Neural cell (in vitro differentiated cells): ENCODE measurements at regions not wholly inside any gene's neighbourhood (a gene's known extent, or its start where the extent isn't known, plus 50 kb on each side); places are given as distances from the start of the nearest gene placed in this dataset.

Experiments
- H2AFZ ChIP-seq: fragments of 200-600, 300-800 bp; sonication (generic), shearing (Covaris generic); 2 replicates; pipeline ENCODE4 v1.6.0; 2014; ENCODE audit warnings: low read depth, mild to moderate bottlenecking, antibody characterized with exemption, low read length, moderate library complexity
- H3F3A ChIP-seq: fragments of 200-600 bp; shearing (Covaris generic); 2 replicates; pipeline ENCODE4 v1.6.1; 2016; ENCODE audit warnings: mild to moderate bottlenecking, moderate library complexity, mixed read lengths, antibody characterized with exemption, low read length; ENCODE audit not compliant: insufficient read depth, poor library complexity, severe bottlenecking
- H3K27ac ChIP-seq: fragments of 200-600, 300-800 bp; sonication (generic), shearing (Covaris generic); 2 replicates; pipeline ENCODE4 v1.5.1; 2014; ENCODE audit warnings: mild to moderate bottlenecking, low read length, moderate library complexity
- H3K27me3 ChIP-seq: fragments of 300-800, 200-600 bp; sonication (generic), shearing (Covaris generic); 2 replicates; pipeline ENCODE4 v1.6.0; 2014; ENCODE audit warnings: mild to moderate bottlenecking, low read depth, low read length, moderate library complexity; ENCODE audit not compliant: insufficient read depth
- H3K36me3 ChIP-seq: fragments of 300-800, 200-600 bp; sonication (generic), shearing (Covaris generic); 2 replicates; pipeline ENCODE4 v1.5.1; 2014; ENCODE audit warnings: mild to moderate bottlenecking, antibody characterized with exemption, low read length, moderate library complexity; ENCODE audit not compliant: insufficient read depth
- H3K4me2 ChIP-seq: fragments of 300-800, 200-600 bp; sonication (generic), shearing (Covaris generic); 2 replicates; pipeline ENCODE4 v1.6.0; 2014; ENCODE audit warnings: mild to moderate bottlenecking, low read length
- H3K4me3 ChIP-seq: fragments of 300-800, 200-600 bp; sonication (generic), shearing (Covaris generic); 2 replicates; pipeline ENCODE4 v1.5.1; 2014; ENCODE audit warnings: mild to moderate bottlenecking, low read length, moderate library complexity
- H3K79me2 ChIP-seq: fragments of 200-600 bp; shearing (Covaris generic); replicated peaks from 2 replicates; pipeline ENCODE4 v1.6.0; 2014; ENCODE audit warnings: mild to moderate bottlenecking, low read length, moderate library complexity; ENCODE audit not compliant: insufficient read depth
- H3K9ac ChIP-seq: fragments of 300-800, 200-600 bp; sonication (generic), shearing (Covaris generic); 2 replicates; pipeline ENCODE4 v1.6.1; 2016; ENCODE audit warnings: mild to moderate bottlenecking, low read length, mixed read lengths
- H3K9me2 ChIP-seq: fragments of 200-600 bp; shearing (Covaris generic); 2 replicates; pipeline ENCODE4 v1.6.1; 2016; ENCODE audit warnings: mild to moderate bottlenecking, low read length, mixed read lengths; ENCODE audit not compliant: insufficient read depth
- H3K9me3 ChIP-seq: fragments of 200-600, 300-800 bp; sonication (generic), shearing (Covaris generic); 2 replicates; pipeline ENCODE4 v1.6.1; 2016; ENCODE audit warnings: mild to moderate bottlenecking, mixed run types, low read length, moderate library complexity, mixed read lengths
- H4K20me1 ChIP-seq: fragments of 200-600 bp; shearing (Covaris generic); 2 replicates; pipeline ENCODE4 v1.6.1; 2016; ENCODE audit warnings: mild to moderate bottlenecking, mixed run types; ENCODE audit not compliant: insufficient read depth
- EP300 ChIP-seq: fragments of 450-650 bp; conservative IDR thresholded peaks from 2 replicates; pipeline ENCODE4 v1.6.1; 2014; ENCODE audit warnings: antibody characterized with exemption, mild to moderate bottlenecking, moderate library complexity; ENCODE audit not compliant: poor library complexity, severe bottlenecking
- EZH2 ChIP-seq: fragments of 200-600, 300-800 bp; shearing (Covaris generic), sonication (generic); IDR thresholded peaks from 2 replicates; pipeline ENCODE4 v1.6.1; 2014; ENCODE audit warnings: antibody characterized with exemption, low read length, borderline replicate concordance, mild to moderate bottlenecking; ENCODE audit not compliant: insufficient read depth, poor library complexity, severe bottlenecking
- MXI1 ChIP-seq: fragments of 450-650 bp; conservative IDR thresholded peaks from 2 replicates; pipeline ENCODE4 v1.6.1; 2014; ENCODE audit warnings: antibody characterized with exemption, mild to moderate bottlenecking; ENCODE audit not compliant: poor library complexity, severe bottlenecking
- POLR2AphosphoS5 ChIP-seq: IDR thresholded peaks from 2 replicates; pipeline ENCODE4 v1.6.1; 2012
- RAD21 ChIP-seq: fragments of 450-650 bp; conservative IDR thresholded peaks from 2 replicates; pipeline ENCODE4 v1.6.1; 2014; ENCODE audit warnings: antibody characterized with exemption, mild to moderate bottlenecking, moderate library complexity
- SMC3 ChIP-seq: fragments of 450-650 bp; conservative IDR thresholded peaks from 2 replicates; pipeline ENCODE4 v1.6.1; 2014; ENCODE audit warnings: antibody characterized with exemption, mild to moderate bottlenecking, moderate library complexity; ENCODE audit not compliant: poor library complexity
- TAF1 ChIP-seq: IDR thresholded peaks from 2 replicates; pipeline ENCODE4 v1.6.1; 2012; ENCODE audit warnings: low read depth
- TF ChIP-seq, protein P1 (sequence below): IDR thresholded peaks from 2 replicates; pipeline ENCODE4 v1.6.1; 2012; ENCODE audit warnings: borderline replicate concordance
- TF ChIP-seq, protein P2 (sequence below): fragments of 450-650 bp; IDR thresholded peaks from 2 replicates; pipeline ENCODE4 v1.5.1; 2014; ENCODE audit warnings: antibody characterized with exemption, mild to moderate bottlenecking, moderate library complexity; ENCODE audit not compliant: poor library complexity, severe bottlenecking

DNA sequence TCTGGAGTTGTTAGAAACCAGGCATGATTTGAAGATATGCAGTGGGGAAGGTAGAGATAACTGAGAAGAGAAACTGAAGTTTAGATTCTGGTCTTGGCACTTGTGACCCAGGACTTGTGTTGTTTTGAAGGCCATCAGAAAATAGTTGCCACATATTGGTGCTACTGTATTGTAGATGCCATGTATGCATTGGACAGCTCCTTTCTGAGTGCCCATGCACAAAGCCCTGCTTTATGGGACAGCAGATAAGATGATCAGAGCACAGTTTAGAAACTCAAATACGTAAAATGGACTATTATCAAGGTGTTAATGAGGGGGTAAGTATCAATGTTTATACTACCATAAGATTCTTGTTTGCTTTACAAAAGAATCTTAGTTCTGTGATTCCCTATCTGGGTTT lies 84.9 kb downstream of the KIF4B start:
- no peak for TF ChIP-seq EZH2
- no peak for TF ChIP-seq TAF1
- no peak for TF ChIP-seq POLR2AphosphoS5
- TF ChIP-seq EP300 = no peak
- no peak for TF ChIP-seq SMC3
- no peak for TF ChIP-seq MXI1
- TF ChIP-seq, protein P1, sequence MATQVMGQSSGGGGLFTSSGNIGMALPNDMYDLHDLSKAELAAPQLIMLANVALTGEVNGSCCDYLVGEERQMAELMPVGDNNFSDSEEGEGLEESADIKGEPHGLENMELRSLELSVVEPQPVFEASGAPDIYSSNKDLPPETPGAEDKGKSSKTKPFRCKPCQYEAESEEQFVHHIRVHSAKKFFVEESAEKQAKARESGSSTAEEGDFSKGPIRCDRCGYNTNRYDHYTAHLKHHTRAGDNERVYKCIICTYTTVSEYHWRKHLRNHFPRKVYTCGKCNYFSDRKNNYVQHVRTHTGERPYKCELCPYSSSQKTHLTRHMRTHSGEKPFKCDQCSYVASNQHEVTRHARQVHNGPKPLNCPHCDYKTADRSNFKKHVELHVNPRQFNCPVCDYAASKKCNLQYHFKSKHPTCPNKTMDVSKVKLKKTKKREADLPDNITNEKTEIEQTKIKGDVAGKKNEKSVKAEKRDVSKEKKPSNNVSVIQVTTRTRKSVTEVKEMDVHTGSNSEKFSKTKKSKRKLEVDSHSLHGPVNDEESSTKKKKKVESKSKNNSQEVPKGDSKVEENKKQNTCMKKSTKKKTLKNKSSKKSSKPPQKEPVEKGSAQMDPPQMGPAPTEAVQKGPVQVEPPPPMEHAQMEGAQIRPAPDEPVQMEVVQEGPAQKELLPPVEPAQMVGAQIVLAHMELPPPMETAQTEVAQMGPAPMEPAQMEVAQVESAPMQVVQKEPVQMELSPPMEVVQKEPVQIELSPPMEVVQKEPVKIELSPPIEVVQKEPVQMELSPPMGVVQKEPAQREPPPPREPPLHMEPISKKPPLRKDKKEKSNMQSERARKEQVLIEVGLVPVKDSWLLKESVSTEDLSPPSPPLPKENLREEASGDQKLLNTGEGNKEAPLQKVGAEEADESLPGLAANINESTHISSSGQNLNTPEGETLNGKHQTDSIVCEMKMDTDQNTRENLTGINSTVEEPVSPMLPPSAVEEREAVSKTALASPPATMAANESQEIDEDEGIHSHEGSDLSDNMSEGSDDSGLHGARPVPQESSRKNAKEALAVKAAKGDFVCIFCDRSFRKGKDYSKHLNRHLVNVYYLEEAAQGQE = no peak
- TF ChIP-seq RAD21 = no peak
- TF ChIP-seq, protein P2, sequence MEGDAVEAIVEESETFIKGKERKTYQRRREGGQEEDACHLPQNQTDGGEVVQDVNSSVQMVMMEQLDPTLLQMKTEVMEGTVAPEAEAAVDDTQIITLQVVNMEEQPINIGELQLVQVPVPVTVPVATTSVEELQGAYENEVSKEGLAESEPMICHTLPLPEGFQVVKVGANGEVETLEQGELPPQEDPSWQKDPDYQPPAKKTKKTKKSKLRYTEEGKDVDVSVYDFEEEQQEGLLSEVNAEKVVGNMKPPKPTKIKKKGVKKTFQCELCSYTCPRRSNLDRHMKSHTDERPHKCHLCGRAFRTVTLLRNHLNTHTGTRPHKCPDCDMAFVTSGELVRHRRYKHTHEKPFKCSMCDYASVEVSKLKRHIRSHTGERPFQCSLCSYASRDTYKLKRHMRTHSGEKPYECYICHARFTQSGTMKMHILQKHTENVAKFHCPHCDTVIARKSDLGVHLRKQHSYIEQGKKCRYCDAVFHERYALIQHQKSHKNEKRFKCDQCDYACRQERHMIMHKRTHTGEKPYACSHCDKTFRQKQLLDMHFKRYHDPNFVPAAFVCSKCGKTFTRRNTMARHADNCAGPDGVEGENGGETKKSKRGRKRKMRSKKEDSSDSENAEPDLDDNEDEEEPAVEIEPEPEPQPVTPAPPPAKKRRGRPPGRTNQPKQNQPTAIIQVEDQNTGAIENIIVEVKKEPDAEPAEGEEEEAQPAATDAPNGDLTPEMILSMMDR = no peak
- no peaks in the 10 kb centered on the region for H3K79me2 ChIP-seq

DNA sequence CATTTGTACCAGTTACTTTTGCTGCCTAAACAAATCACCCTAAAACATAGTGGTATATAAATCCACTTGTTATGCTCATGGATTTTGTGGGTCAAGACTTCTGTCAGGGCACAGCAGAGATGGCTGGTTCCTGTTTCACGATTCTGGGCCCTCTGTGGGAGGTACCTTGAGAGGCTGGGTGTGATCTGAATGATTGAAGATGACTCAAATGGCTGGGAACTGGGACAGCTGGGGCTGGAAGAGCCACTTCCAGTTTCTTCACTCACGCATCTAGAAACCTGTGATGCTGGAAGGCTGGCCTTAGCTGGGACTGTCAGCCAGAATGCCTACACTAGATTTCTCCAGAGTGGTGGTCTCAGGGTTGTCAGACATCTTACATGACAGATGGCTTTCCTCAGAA lies 88.1 kb downstream of the KIF4B start:
- no peak overlapping the region for H3K27ac ChIP-seq
- H3K9ac ChIP-seq = no peak overlapping the region
- H3K27me3 ChIP-seq = no peaks in the 10 kb centered on the region
- H3K79me2 ChIP-seq = no peaks in the 10 kb centered on the region
- no peaks in the 10 kb centered on the region for H4K20me1 ChIP-seq
- H3K9me3 ChIP-seq = no peaks in the 10 kb centered on the region
- H3K4me3 ChIP-seq = no peak overlapping the region
- H3F3A ChIP-seq = no peaks in the 10 kb centered on the region
- H3K36me3 ChIP-seq = no peaks in the 10 kb centered on the region
- TF ChIP-seq POLR2AphosphoS5 (no peak), TAF1 (no peak), SMC3 (no peak), EZH2 (no peak), MXI1 (no peak), EP300 (no peak), RAD21 (no peak)
- TF ChIP-seq, protein P2 = no peak
- TF ChIP-seq, protein P1 = no peak
- no peak overlapping the region for H3K4me2 ChIP-seq
- no peaks in the 10 kb centered on the region for H3K9me2 ChIP-seq
- no peak overlapping the region for H2AFZ ChIP-seq

More for the DNA sequence above, 84.9 kb downstream of the KIF4B start:
- no peak overlapping the region for H3K27ac ChIP-seq
- H3K9ac ChIP-seq = no peak overlapping the region
- H3K9me3 ChIP-seq = no peaks in the 10 kb centered on the region
- no peak overlapping the region for H2AFZ ChIP-seq
- no peaks in the 10 kb centered on the region for H4K20me1 ChIP-seq
- H3K4me2 ChIP-seq = no peak overlapping the region
- no peaks in the 10 kb centered on the region for H3K36me3 ChIP-seq
- no peaks in the 10 kb centered on the region for H3K27me3 ChIP-seq
- H3F3A ChIP-seq = no peaks in the 10 kb centered on the region
- H3K9me2 ChIP-seq = no peaks in the 10 kb centered on the region
- H3K4me3 ChIP-seq = no peak overlapping the region
